ENCODE measurements at regions not wholly inside any gene's neighbourhood (a gene's known extent, or its start where the extent isn't known, plus 50 kb on each side); places are given as distances from the start of the nearest gene placed in this dataset.

- Histone ChIP-seq H3K27ac (no peak overlapping the region), H4K20me1 (ENCODE audit: insufficient read depth, poor library complexity, severe bottlenecking) (no peaks in the 10 kb centered on the region), H3K9me3 (ENCODE audit: low read depth) (no peaks in the 10 kb centered on the region), H3K4me3 (no peak overlapping the region), H3K36me3 (replicated peaks; ENCODE audit: insufficient read depth, low read depth) (no peaks in the 10 kb centered on the region), H3K79me2 (no peaks in the 10 kb centered on the region), H2AFZ (no peak overlapping the region), H3K4me2 (no peak overlapping the region), H3K4me1 (ENCODE audit: insufficient read depth) (peaks cover 16% of the 10 kb centered on the region), H3K27me3 (no peaks in the 10 kb centered on the region), H3K9me2 (replicated peaks; ENCODE audit: insufficient read depth) (no peaks in the 10 kb centered on the region)
- WGBS (ENCODE audit: low lambda C conversion rate, missing lambda C conversion rate), result 76% methylated on average over 8 of the region's 8 CpGs
- TF ChIP-seq EZH2phosphoT487 (IDR thresholded peaks at IDR 0.05; ENCODE audit: low read depth, severe bottlenecking, unreplicated experiment), result no peak
- no peak for TF ChIP-seq CTCF (IDR thresholded peaks at IDR 0.05; ENCODE audit: poor library complexity)
- TF ChIP-seq EZH2 (IDR thresholded peaks at IDR 0.05; ENCODE audit: borderline replicate concordance), result no peak
- peak; percentile 54 for DNase-seq (ENCODE audit: low spot score)
Measured at GRCh38 chr5:174610968-174611367, 113.4 kb upstream of the MSX2 start.

- H3K27ac ChIP-seq, result no peak overlapping the region
- no peaks in the 10 kb centered on the region for H3K36me3 ChIP-seq (replicated peaks; ENCODE audit: insufficient read depth, low read depth)
- H3K4me1 ChIP-seq (ENCODE audit: insufficient read depth), result peaks cover 19% of the 10 kb centered on the region
- no peak overlapping the region for H2AFZ ChIP-seq
- no peaks in the 10 kb centered on the region for H4K20me1 ChIP-seq (ENCODE audit: insufficient read depth, poor library complexity, severe bottlenecking)
- TF ChIP-seq CTCF (IDR thresholded peaks at IDR 0.05; ENCODE audit: poor library complexity) (no peak), EZH2 (IDR thresholded peaks at IDR 0.05; ENCODE audit: borderline replicate concordance) (no peak), EZH2phosphoT487 (IDR thresholded peaks at IDR 0.05; ENCODE audit: low read depth, severe bottlenecking, unreplicated experiment) (no peak)
- no peak overlapping the region for H3K4me3 ChIP-seq
- no peaks in the 10 kb centered on the region for H3K27me3 ChIP-seq
- no peaks in the 10 kb centered on the region for H3K79me2 ChIP-seq
- peak; percentile 57 for DNase-seq (ENCODE audit: low spot score)
- WGBS (ENCODE audit: low lambda C conversion rate, missing lambda C conversion rate), result 75% methylated on average over 2 of the region's 2 CpGs
- H3K9me3 ChIP-seq (ENCODE audit: low read depth), result no peaks in the 10 kb centered on the region
- H3K4me2 ChIP-seq, result no peak overlapping the region
- H3K9me2 ChIP-seq (replicated peaks; ENCODE audit: insufficient read depth), result no peaks in the 10 kb centered on the region
Measured at GRCh38 chr5:174612686-174613085, 111.7 kb upstream of the MSX2 start.

GRCh38 chr5:174614500-174615135 lies 109.8 kb upstream of the MSX2 start:
- H2AFZ ChIP-seq, result no peak overlapping the region
- no peak for TF ChIP-seq EZH2phosphoT487 (IDR thresholded peaks at IDR 0.05; ENCODE audit: low read depth, severe bottlenecking, unreplicated experiment)
- no peak for TF ChIP-seq CTCF (IDR thresholded peaks at IDR 0.05; ENCODE audit: poor library complexity)
- TF ChIP-seq EZH2 (IDR thresholded peaks at IDR 0.05; ENCODE audit: borderline replicate concordance), result no peak
- no peak overlapping the region for H3K4me2 ChIP-seq
- DNase-seq (ENCODE audit: low spot score), result no peak
- WGBS (ENCODE audit: low lambda C conversion rate, missing lambda C conversion rate), result 95% methylated on average over 2 of the region's 2 CpGs
- H3K27me3 ChIP-seq, result no peaks in the 10 kb centered on the region
- H4K20me1 ChIP-seq (ENCODE audit: insufficient read depth, poor library complexity, severe bottlenecking), result no peaks in the 10 kb centered on the region
- no peaks in the 10 kb centered on the region for H3K9me3 ChIP-seq (ENCODE audit: low read depth)
- H3K4me3 ChIP-seq, result no peak overlapping the region
- H3K9me2 ChIP-seq (replicated peaks; ENCODE audit: insufficient read depth), result no peaks in the 10 kb centered on the region
- no peaks in the 10 kb centered on the region for H3K79me2 ChIP-seq
- H3K27ac ChIP-seq, result no peak overlapping the region
- peaks cover 34% of the 10 kb centered on the region for H3K4me1 ChIP-seq (ENCODE audit: insufficient read depth)
- no peaks in the 10 kb centered on the region for H3K36me3 ChIP-seq (replicated peaks; ENCODE audit: insufficient read depth, low read depth)
